Endothelial cell of umbilical vein (primary cell): ENCODE measurements at regions not wholly inside any gene's neighbourhood (a gene's known extent, or its start where the extent isn't known, plus 50 kb on each side); places are given as distances from the start of the nearest gene placed in this dataset.

Source experiments
- BruUV-seq: library from RNA; stranded (reverse); fragments of 400-500 nt; replicated peaks from 2 replicates; lab custom pipeline; 2021; lab: Mats Ljungman, UMichigan
- CTCF ChIA-PET: fragments of 300-600, 350-600 bp; sonication (Branson Sonifier 250); formaldehyde crosslinking; loops from one replicate; lab custom pipeline; 2021; ENCODE audit warnings: antibody characterized with exemption, inconsistent platforms; lab: Charles Lee
- POLR2A ChIA-PET: fragments of 300-600, 350-600 bp; sonication (Branson Sonifier 250); formaldehyde crosslinking; loops from one replicate; lab custom pipeline; 2021; ENCODE audit warnings: antibody characterized with exemption, inconsistent platforms; lab: Charles Lee
- DNase-seq: peaks from one replicate; pipeline ENCODE4 v3.0.0-alpha.2; 2011; ENCODE audit warnings: low read depth, low spot score
- FAIRE-seq: peaks from 2 replicates; lab custom pipeline; 2011; peaks lifted over from hg19 to GRCh38; lab: Jason Lieb, UNC
- H2AFZ ChIP-seq: 2 replicates; pipeline ENCODE4 v1.6.0; 2012; ENCODE audit warnings: low read depth, low read length, control low read depth, inconsistent platforms
- H3K27ac ChIP-seq: 2 replicates; pipeline ENCODE4 v1.5.1; 2011; ENCODE audit warnings: low read depth, mild to moderate bottlenecking, control low read depth, low read length, moderate library complexity; ENCODE audit not compliant: insufficient read depth
- H3K27me3 ChIP-seq, 2 experiments: 2 replicates each; pipeline versions ENCODE4 v1.6.0 to v1.6.1; 2011; ENCODE audit warnings: low read length in 2 of 2, mixed read lengths in 1 of 2; ENCODE audit not compliant: control insufficient read depth in 2 of 2, insufficient read depth in 2 of 2
- H3K36me3 ChIP-seq, 2 experiments: 2 replicates in 1 of 2; 3 replicates in 1 of 2; pipeline ENCODE4 v1.5.1; 2011; ENCODE audit warnings: low read length in 2 of 2, mild to moderate bottlenecking in 1 of 2, moderate library complexity in 1 of 2; ENCODE audit not compliant: control insufficient read depth in 2 of 2, insufficient read depth in 2 of 2; ENCODE audit errors: extremely low read depth in 1 of 2
- H3K4me1 ChIP-seq: 3 replicates; pipeline ENCODE4 v1.5.1; 2011; ENCODE audit warnings: mild to moderate bottlenecking, low read length; ENCODE audit not compliant: control insufficient read depth, insufficient read depth; ENCODE audit errors: extremely low read depth
- H3K4me2 ChIP-seq: 2 replicates; pipeline ENCODE4 v1.6.1; 2011; ENCODE audit warnings: low read length, control low read depth, mixed read lengths; ENCODE audit not compliant: insufficient read depth
- H3K4me3 ChIP-seq, 3 experiments: fragments of 200-600 bp in 1 of 3; sonication (generic), shearing (Covaris generic) in 1 of 3; replicated peaks in 1 of 3; 2 replicates each; pipeline ENCODE4 v1.5.1; 2011 to 2016; ENCODE audit warnings: control low read depth in 3 of 3, low read length in 3 of 3, mild to moderate bottlenecking in 2 of 3, inconsistent platforms in 1 of 3, low read depth in 1 of 3, moderate library complexity in 1 of 3; ENCODE audit not compliant: insufficient read depth in 1 of 3
- H3K79me2 ChIP-seq: 2 replicates; pipeline ENCODE4 v1.6.0; 2012; ENCODE audit warnings: low read length, inconsistent platforms; ENCODE audit not compliant: control insufficient read depth, insufficient read depth
- H3K9ac ChIP-seq: replicated peaks from 2 replicates; pipeline ENCODE3; 2011; ENCODE audit warnings: low read length, control low read depth; ENCODE audit not compliant: insufficient read depth; ENCODE audit errors: extremely low read depth
- H3K9me1 ChIP-seq: replicated peaks from 3 replicates; pipeline ENCODE4 v1.6.0; 2011; ENCODE audit warnings: mild to moderate bottlenecking, low read length; ENCODE audit not compliant: control insufficient read depth, insufficient read depth; ENCODE audit errors: extremely low read depth
- H3K9me3 ChIP-seq: replicated peaks from 2 replicates; pipeline ENCODE4 v1.5.1; 2012; ENCODE audit warnings: low read length, inconsistent platforms; ENCODE audit not compliant: control insufficient read depth, insufficient read depth
- H4K20me1 ChIP-seq: replicated peaks from 2 replicates; pipeline ENCODE3; 2011; ENCODE audit warnings: mild to moderate bottlenecking, low read length; ENCODE audit not compliant: control insufficient read depth, insufficient read depth; ENCODE audit errors: extremely low read depth
- CTCF ChIP-seq, 2 donors: IDR thresholded peaks; 1 replicate in 1 of 2; 2 replicates in 1 of 2; pipeline ENCODE4 v1.5.1; 2011; ENCODE audit warnings: low read length in 2 of 2, mild to moderate bottlenecking in 2 of 2, moderate library complexity in 2 of 2, control low read depth in 1 of 2, inconsistent platforms in 1 of 2, low read depth in 1 of 2; ENCODE audit not compliant: insufficient read depth in 1 of 2; ENCODE audit errors: extremely low read depth in 1 of 2
- EZH2 ChIP-seq: IDR thresholded peaks from 2 replicates; pipeline ENCODE4 v1.6.1; 2012; ENCODE audit warnings: borderline replicate concordance, low read depth, mild to moderate bottlenecking, moderate library complexity, low read length, inconsistent platforms; ENCODE audit not compliant: severe bottlenecking
- FOS ChIP-seq: IDR thresholded peaks from 2 replicates; pipeline ENCODE4 v1.6.1; 2011; ENCODE audit warnings: mild to moderate bottlenecking, low read length, moderate library complexity, borderline replicate concordance; ENCODE audit not compliant: insufficient read depth
- GATA2 ChIP-seq: IDR thresholded peaks from 2 replicates; pipeline ENCODE4 v1.7.0; 2011; ENCODE audit warnings: low read depth, mild to moderate bottlenecking, moderate library complexity, mixed read lengths, low read length; ENCODE audit not compliant: insufficient read length, insufficient read depth
- JUN ChIP-seq: IDR thresholded peaks from 2 replicates; pipeline ENCODE4 v1.6.1; 2011; ENCODE audit warnings: borderline replicate concordance, low read depth; ENCODE audit not compliant: insufficient read length, insufficient read depth
- MAX ChIP-seq: IDR thresholded peaks from 2 replicates; pipeline ENCODE4 v1.6.1; 2011; ENCODE audit not compliant: insufficient read depth, insufficient read length
- MYC ChIP-seq: IDR thresholded peaks from one replicate; pipeline ENCODE4 v1.6.1; 2011; ENCODE audit warnings: mild to moderate bottlenecking, low read depth, low read length
- POLR2A ChIP-seq: IDR thresholded peaks from 2 replicates; pipeline ENCODE4 v1.6.1; 2012; ENCODE audit warnings: low read depth, mild to moderate bottlenecking, control low read depth, low read length
- POLR2AphosphoS5 ChIP-seq: IDR thresholded peaks from 2 replicates; pipeline ENCODE4 v1.6.1; 2012; ENCODE audit warnings: low read depth, mild to moderate bottlenecking, control low read depth, low read length, moderate library complexity; ENCODE audit not compliant: insufficient read depth
- dilution Hi-C: fragments of 300-500 bp; cut with MboI; formaldehyde crosslinking; loops from one replicate; pipeline ENCODE4 v1.15.0; 2019; ENCODE audit warnings: low sequenced_read_pairs; ENCODE audit not compliant: extremely low pct_ligation_motif_present
- intact Hi-C: fragments of 100-400 bp; cut with micrococcal nuclease; formaldehyde crosslinking; loops from one replicate; pipeline ENCODE4 v1.10.0; 2022

- Histone ChIP-seq H3K4me3 (no peak overlapping the region), H3K79me2 (no peaks in the 10 kb centered on the region), H3K27ac (no peak overlapping the region), H3K4me1 (no peaks in the 10 kb centered on the region), H3K9ac (no peak overlapping the region), H4K20me1 (no peaks in the 10 kb centered on the region), H3K4me2 (no peak overlapping the region), H3K9me3 (no peaks in the 10 kb centered on the region), H3K9me1 (no peaks in the 10 kb centered on the region), H2AFZ (no peak overlapping the region), H3K36me3 (no peaks in the 10 kb centered on the region), H3K27me3 (no peaks in the 10 kb centered on the region)
- BruUV-seq, result no TSS peak
- ChIA-PET CTCF (no interaction called here), POLR2A (no interaction called here)
- no peak for DNase-seq
- no peak for FAIRE-seq
- TF ChIP-seq CTCF (IDR thresholded peaks at IDR 0.05; ENCODE audit: extremely low read depth in 1 of 2, insufficient read depth in 1 of 2, low read depth in 1 of 2, low read length in 2 of 2) (no peak), GATA2 (no peak), POLR2A (no peak), MYC (no peak), JUN (no peak), MAX (no peak), FOS (no peak)
- dilution Hi-C loops (no loop called here), intact Hi-C loops (no loop called here)
Measured at GRCh38 chr17:74010903-74011302, 192.6 kb upstream of the RPL38 start.

GRCh38 chr17:74011966-74012365 lies 191.5 kb upstream of the RPL38 start:
- ChIA-PET POLR2A (no interaction called here), CTCF (no interaction called here)
- intact Hi-C loops, result no loop called here
- Histone ChIP-seq H2AFZ (no peak overlapping the region), H3K27ac (no peak overlapping the region), H3K27me3 (no peaks in the 10 kb centered on the region), H3K9me3 (no peaks in the 10 kb centered on the region), H3K4me3 (no peak overlapping the region), H3K9ac (no peak overlapping the region), H3K36me3 (no peaks in the 10 kb centered on the region), H3K4me2 (no peak overlapping the region), H3K79me2 (no peaks in the 10 kb centered on the region), H4K20me1 (no peaks in the 10 kb centered on the region), H3K9me1 (no peaks in the 10 kb centered on the region), H3K4me1 (no peaks in the 10 kb centered on the region)
- dilution Hi-C loops, result no loop called here
- no peak for TF ChIP-seq CTCF (IDR thresholded peaks at IDR 0.05; ENCODE audit: extremely low read depth in 1 of 2, insufficient read depth in 1 of 2, low read depth in 1 of 2, low read length in 2 of 2)
- no peak for TF ChIP-seq FOS
- TF ChIP-seq EZH2, result no peak
- TF ChIP-seq GATA2, result no peak
- no peak for TF ChIP-seq MYC
- no peak for TF ChIP-seq MAX
- no peak for TF ChIP-seq POLR2A
- TF ChIP-seq POLR2AphosphoS5, result no peak
- no peak for TF ChIP-seq JUN
- FAIRE-seq, result no peak
- DNase-seq, result no peak
- no TSS peak for BruUV-seq
